ENCODE measurements at regions not wholly inside any gene's neighbourhood (a gene's known extent, or its start where the extent isn't known, plus 50 kb on each side); places are given as distances from the start of the nearest gene placed in this dataset.

DNA sequence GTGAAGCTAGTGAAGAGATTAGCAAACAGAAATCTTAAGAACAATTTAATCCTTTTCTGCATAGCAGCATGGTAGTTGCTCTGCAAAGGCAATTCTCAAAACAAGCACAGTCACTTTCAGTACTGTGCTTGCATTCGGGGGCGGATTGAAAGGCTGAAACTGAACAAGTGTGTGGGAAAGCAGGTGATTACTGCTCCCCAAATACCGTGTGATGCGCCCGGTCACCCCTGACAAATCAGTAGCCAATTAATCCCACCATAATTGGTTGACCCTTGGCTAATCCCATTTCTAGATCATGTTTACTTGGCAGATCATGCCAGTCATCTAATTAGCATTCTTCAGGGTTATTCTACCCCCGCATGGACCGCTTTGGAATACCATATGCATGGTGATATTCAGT is 76.5 kb upstream of the ADRB1 start:
- no peak for DNase-seq (ENCODE audit: low spot score)
- H3K4me3 ChIP-seq = no peak overlapping the region
- no peak overlapping the region for H3K27ac ChIP-seq
- TF ChIP-seq, protein P1, sequence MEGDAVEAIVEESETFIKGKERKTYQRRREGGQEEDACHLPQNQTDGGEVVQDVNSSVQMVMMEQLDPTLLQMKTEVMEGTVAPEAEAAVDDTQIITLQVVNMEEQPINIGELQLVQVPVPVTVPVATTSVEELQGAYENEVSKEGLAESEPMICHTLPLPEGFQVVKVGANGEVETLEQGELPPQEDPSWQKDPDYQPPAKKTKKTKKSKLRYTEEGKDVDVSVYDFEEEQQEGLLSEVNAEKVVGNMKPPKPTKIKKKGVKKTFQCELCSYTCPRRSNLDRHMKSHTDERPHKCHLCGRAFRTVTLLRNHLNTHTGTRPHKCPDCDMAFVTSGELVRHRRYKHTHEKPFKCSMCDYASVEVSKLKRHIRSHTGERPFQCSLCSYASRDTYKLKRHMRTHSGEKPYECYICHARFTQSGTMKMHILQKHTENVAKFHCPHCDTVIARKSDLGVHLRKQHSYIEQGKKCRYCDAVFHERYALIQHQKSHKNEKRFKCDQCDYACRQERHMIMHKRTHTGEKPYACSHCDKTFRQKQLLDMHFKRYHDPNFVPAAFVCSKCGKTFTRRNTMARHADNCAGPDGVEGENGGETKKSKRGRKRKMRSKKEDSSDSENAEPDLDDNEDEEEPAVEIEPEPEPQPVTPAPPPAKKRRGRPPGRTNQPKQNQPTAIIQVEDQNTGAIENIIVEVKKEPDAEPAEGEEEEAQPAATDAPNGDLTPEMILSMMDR (IDR thresholded peaks at IDR 0.05) = no peak

DNA sequence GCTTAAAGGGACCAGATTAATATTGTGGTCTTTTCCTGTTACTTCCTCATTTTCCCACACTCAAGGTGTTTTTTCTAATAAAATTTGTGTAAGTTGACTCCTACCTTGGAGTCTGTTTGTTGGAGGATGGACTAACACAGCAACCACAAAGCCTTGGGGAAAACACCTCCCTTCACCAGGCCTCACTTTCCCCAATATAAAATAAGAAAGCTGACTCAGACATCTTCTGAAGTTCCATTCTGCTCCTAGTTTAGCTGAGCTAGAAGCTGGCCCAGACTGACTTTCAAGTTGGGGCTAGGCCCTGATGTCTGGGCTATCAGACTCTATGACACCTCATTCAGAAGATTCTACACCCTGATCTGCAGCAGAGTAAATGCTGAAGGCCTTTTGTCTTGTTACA is 73.0 kb upstream of the ADRB1 start:
- H3K27ac ChIP-seq = no peak overlapping the region
- DNase-seq (ENCODE audit: low spot score) = no peak

DNA sequence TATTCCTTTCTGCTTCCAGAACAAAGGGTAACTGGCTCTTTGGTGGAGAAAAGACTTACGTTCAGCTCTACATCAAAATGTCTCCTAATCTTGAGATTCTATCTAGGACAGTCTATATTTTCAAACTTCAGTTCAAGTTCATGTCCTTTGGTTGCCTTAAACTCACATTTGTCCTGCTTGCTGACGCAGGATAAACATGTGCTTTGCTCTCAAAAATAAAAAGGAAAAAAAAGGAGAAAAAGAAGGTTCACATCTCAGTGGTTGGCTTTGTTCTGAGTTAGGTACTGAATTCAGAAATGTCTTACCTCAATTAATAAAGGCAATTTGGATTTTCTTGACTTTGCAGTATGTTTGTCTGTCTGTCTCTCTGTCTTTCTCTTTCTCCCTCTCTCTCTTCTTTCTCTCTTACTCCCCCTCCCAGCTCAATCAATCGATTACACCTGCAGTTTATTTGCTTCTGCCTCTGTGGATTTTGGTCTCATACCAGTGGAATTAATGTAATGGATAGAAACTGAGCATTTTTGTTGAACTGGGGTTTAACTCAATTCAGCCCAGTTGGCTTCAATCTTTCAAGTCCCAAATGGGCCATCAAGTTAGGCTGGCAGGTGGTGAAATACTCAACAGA is 72.2 kb upstream of the ADRB1 start:
- H3K4me3 ChIP-seq = no peak overlapping the region
- H3K27ac ChIP-seq = no peak overlapping the region
- DNase-seq (ENCODE audit: low spot score) = no peak
- TF ChIP-seq, protein P1 (IDR thresholded peaks at IDR 0.05) = no peak

More for the DNA sequence above, 73.0 kb upstream of the ADRB1 start:
- no peak overlapping the region for H3K4me3 ChIP-seq
- TF ChIP-seq, protein P1 (IDR thresholded peaks at IDR 0.05) = no peak

DNA sequence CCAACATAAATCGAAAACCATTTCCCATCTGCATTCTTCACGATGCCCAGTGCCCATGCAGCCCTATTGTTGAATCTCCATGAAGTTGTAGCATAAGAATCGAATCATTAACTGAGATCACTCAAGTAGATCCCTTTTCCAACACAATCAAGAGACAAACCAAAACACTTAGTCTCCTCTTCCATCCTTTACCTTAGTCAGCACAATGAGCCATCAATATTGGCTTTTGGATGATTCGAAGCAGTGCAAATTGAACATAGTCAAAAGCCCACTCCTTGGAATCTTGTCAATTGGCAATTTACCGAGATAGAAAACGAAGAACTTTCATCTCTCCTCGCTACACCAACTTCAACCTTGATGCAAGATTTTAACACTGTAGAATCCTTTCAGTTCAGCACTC is 66.5 kb upstream of the ADRB1 start:
- TF ChIP-seq, protein P1 (IDR thresholded peaks at IDR 0.05) = no peak
- DNase-seq (ENCODE audit: low spot score) = no peak
- Histone ChIP-seq H3K27ac (no peak overlapping the region), H3K4me3 (no peak overlapping the region)

DNA sequence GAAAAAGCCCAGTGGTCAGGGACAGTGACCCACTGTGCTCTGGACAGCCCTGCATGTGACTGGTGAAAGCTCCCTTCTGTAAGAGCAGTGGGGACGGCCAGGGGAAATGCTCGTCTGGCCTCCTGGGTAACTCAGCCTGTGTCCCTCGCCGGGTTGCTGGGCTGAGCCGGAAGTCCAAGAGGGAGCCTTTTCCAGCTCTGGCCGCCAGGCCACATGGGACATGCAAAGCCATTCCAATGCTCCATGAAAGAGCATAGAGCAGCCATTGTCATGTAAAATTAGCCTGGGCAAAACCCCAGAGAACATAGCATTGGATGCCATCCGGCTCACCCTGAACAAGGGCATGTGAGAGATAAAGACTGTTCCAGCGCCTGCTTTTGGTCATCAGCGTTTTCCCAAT is 64.9 kb upstream of the ADRB1 start:
- H3K4me3 ChIP-seq = no peak overlapping the region
- TF ChIP-seq, protein P1 (IDR thresholded peaks at IDR 0.05) = no peak
- no peak overlapping the region for H3K27ac ChIP-seq
- DNase-seq (ENCODE audit: low spot score) = no peak

DNA sequence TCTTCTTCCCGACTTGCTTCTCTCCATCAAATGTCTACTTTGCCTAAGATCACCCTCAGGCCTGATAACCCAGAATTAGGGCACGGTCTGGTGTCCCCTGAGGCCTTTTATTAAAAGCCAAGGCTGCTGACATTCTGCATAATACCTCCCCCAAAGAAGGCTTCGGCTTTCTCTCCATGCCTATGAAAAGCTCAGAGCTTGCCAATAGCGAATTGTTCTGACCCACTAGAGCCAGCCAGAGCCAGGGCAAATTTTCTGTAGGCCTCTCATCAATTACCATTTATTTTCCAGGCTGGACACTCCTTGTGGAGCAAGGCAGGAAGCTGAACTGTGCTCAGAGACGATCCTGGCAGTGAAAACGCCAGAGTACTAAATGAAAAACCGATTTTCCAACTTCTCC is 64.3 kb upstream of the ADRB1 start:
- no peak for DNase-seq (ENCODE audit: low spot score)
- Histone ChIP-seq H3K4me3 (no peak overlapping the region), H3K27ac (no peak overlapping the region)
- TF ChIP-seq, protein P1 (IDR thresholded peaks at IDR 0.05) = no peak

DNA sequence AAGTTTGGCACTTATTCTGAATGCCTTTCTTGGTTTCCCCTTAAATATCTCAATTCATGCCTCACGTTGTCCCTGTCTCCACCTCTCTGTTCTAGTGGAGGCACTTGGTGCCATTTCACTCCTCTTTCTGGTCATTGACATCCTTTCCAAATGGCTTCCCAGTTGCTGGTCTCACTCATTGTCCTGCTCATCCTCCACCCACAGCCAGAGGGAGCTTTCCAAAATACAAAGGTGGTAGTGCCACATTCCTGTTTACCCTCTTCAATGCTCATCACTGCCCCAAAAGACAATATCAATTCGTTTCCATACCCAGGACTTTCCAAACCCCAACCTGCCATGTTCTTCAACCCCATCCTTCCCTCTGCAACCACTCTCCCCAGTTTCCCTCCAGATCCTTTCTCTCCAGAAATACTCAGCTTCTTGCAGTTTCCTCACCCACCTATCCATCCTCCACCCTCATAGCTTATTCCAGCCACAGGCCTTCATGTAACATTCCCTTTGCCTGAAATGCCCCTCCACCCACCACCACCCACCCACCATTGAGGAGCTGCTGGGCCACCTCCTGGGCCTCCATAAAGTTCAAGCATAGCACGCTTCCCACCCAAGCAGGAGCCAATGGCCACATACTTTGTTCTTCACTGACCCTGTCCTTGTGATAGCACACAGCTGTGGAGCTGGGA is 63.1 kb upstream of the ADRB1 start:
- TF ChIP-seq, protein P1 (IDR thresholded peaks at IDR 0.05) = no peak
- Histone ChIP-seq H3K27ac (no peak overlapping the region), H3K4me3 (no peak overlapping the region)
- DNase-seq (ENCODE audit: low spot score) = no peak
